ENCODE measurements at regions not wholly inside any gene's neighbourhood (a gene's known extent, or its start where the extent isn't known, plus 50 kb on each side); places are given as distances from the start of the nearest gene placed in this dataset.

GRCh38 chr3:26064297-26064696 lies 274.4 kb downstream of the OXSM start:
- Mint-ChIP-seq H3K4me1 (ENCODE audit: low read depth, unreplicated experiment) (peaks cover 2% of the 10 kb centered on the region), H3K36me3 (ENCODE audit: low read depth, unreplicated experiment) (no peaks in the 10 kb centered on the region), H3K4me3 (ENCODE audit: unreplicated experiment) (no peak overlapping the region), H3K27ac (ENCODE audit: unreplicated experiment) (no peak overlapping the region), H3K9me3 (ENCODE audit: unreplicated experiment) (no peaks in the 10 kb centered on the region), H3K27me3 (ENCODE audit: low read depth, unreplicated experiment) (no peaks in the 10 kb centered on the region)
- no peak overlapping the region for H3K9ac ChIP-seq (ENCODE audit: low read length)
- no peak for FAIRE-seq
- no peaks in the 10 kb centered on the region for H3K4me1 ChIP-seq (ENCODE audit: insufficient read depth, low read length)
- TF ChIP-seq CTCF (IDR thresholded peaks at IDR 0.05; ENCODE audit: insufficient read depth, low read depth, low read length) (no peak), EZH2 (IDR thresholded peaks at IDR 0.05; ENCODE audit: insufficient read depth, low read length) (no peak)
- no peaks in the 10 kb centered on the region for H3K9me3 ChIP-seq (ENCODE audit: insufficient read depth, low read depth, low read length)
- H3K4me2 ChIP-seq (ENCODE audit: low read length): no peak overlapping the region
- H3K36me3 ChIP-seq (ENCODE audit: insufficient read depth, low read length): no peaks in the 10 kb centered on the region
- H3K79me2 ChIP-seq (ENCODE audit: insufficient read depth, low read length): no peaks in the 10 kb centered on the region
- no peaks in the 10 kb centered on the region for H4K20me1 ChIP-seq (ENCODE audit: insufficient read depth, low read length)
- H3K27me3 ChIP-seq (ENCODE audit: insufficient read depth, low read length): no peaks in the 10 kb centered on the region
- no peak overlapping the region for H2AFZ ChIP-seq (ENCODE audit: low read depth, low read length)
- H3K4me3 ChIP-seq (ENCODE audit: insufficient read depth, low read depth, low read length): no peak overlapping the region
- H3K27ac ChIP-seq (ENCODE audit: low read depth, low read length): no peak overlapping the region
- DNase-seq (ENCODE audit: low read depth): no peak

- Mint-ChIP-seq H3K9me3 (ENCODE audit: unreplicated experiment) (no peaks in the 10 kb centered on the region), H3K4me3 (ENCODE audit: unreplicated experiment) (no peak overlapping the region), H3K27me3 (ENCODE audit: low read depth, unreplicated experiment) (peaks cover 3% of the 10 kb centered on the region), H3K36me3 (ENCODE audit: low read depth, unreplicated experiment) (no peaks in the 10 kb centered on the region), H3K4me1 (ENCODE audit: low read depth, unreplicated experiment) (no peaks in the 10 kb centered on the region), H3K27ac (ENCODE audit: unreplicated experiment) (no peak overlapping the region)
- H3K9ac ChIP-seq (ENCODE audit: low read length): no peak overlapping the region
- no peaks in the 10 kb centered on the region for H4K20me1 ChIP-seq (ENCODE audit: insufficient read depth, low read length)
- no peak overlapping the region for H3K27ac ChIP-seq (ENCODE audit: low read depth, low read length)
- DNase-seq (ENCODE audit: low read depth) (no peak), FAIRE-seq (no peak)
- no peaks in the 10 kb centered on the region for H3K9me3 ChIP-seq (ENCODE audit: insufficient read depth, low read depth, low read length)
- no peaks in the 10 kb centered on the region for H3K27me3 ChIP-seq (ENCODE audit: insufficient read depth, low read length)
- H3K4me1 ChIP-seq (ENCODE audit: insufficient read depth, low read length): no peaks in the 10 kb centered on the region
- H2AFZ ChIP-seq (ENCODE audit: low read depth, low read length): no peak overlapping the region
- TF ChIP-seq EZH2 (IDR thresholded peaks at IDR 0.05; ENCODE audit: insufficient read depth, low read length) (no peak), CTCF (IDR thresholded peaks at IDR 0.05; ENCODE audit: insufficient read depth, low read depth, low read length) (no peak)
- H3K79me2 ChIP-seq (ENCODE audit: insufficient read depth, low read length): no peaks in the 10 kb centered on the region
- no peak overlapping the region for H3K4me2 ChIP-seq (ENCODE audit: low read length)
- no peaks in the 10 kb centered on the region for H3K36me3 ChIP-seq (ENCODE audit: insufficient read depth, low read length)
- no peak overlapping the region for H3K4me3 ChIP-seq (ENCODE audit: insufficient read depth, low read depth, low read length)
Measured at GRCh38 chr3:26068890-26069289, 279.0 kb downstream of the OXSM start.

GRCh38 chr3:26070854-26071253 lies 281.0 kb downstream of the OXSM start:
- Histone ChIP-seq H3K36me3 (ENCODE audit: insufficient read depth, low read length) (no peaks in the 10 kb centered on the region), H3K4me2 (ENCODE audit: low read length) (no peak overlapping the region), H2AFZ (ENCODE audit: low read depth, low read length) (no peak overlapping the region), H3K4me1 (ENCODE audit: insufficient read depth, low read length) (no peaks in the 10 kb centered on the region), H3K9me3 (ENCODE audit: insufficient read depth, low read depth, low read length) (no peaks in the 10 kb centered on the region), H3K79me2 (ENCODE audit: insufficient read depth, low read length) (no peaks in the 10 kb centered on the region), H3K9ac (ENCODE audit: low read length) (no peak overlapping the region), H3K27ac (ENCODE audit: low read depth, low read length) (no peak overlapping the region), H3K27me3 (ENCODE audit: insufficient read depth, low read length) (no peaks in the 10 kb centered on the region), H3K4me3 (ENCODE audit: insufficient read depth, low read depth, low read length) (no peak overlapping the region), H4K20me1 (ENCODE audit: insufficient read depth, low read length) (no peaks in the 10 kb centered on the region)
- no peak for DNase-seq (ENCODE audit: low read depth)
- H3K36me3 Mint-ChIP-seq (ENCODE audit: low read depth, unreplicated experiment): no peaks in the 10 kb centered on the region
- no peaks in the 10 kb centered on the region for H3K4me1 Mint-ChIP-seq (ENCODE audit: low read depth, unreplicated experiment)
- no peak overlapping the region for H3K27ac Mint-ChIP-seq (ENCODE audit: unreplicated experiment)
- no peak for TF ChIP-seq CTCF (IDR thresholded peaks at IDR 0.05; ENCODE audit: insufficient read depth, low read depth, low read length)
- no peak for FAIRE-seq
- H3K9me3 Mint-ChIP-seq (ENCODE audit: unreplicated experiment): no peaks in the 10 kb centered on the region
- H3K4me3 Mint-ChIP-seq (ENCODE audit: unreplicated experiment): no peak overlapping the region
- H3K27me3 Mint-ChIP-seq (ENCODE audit: low read depth, unreplicated experiment): peaks cover 3% of the 10 kb centered on the region

Data from astrocyte (in vitro differentiated cells and primary cell).